Stimulated activated CD4-positive, alpha-beta T cell treated with anti-CD3 and anti-CD28 coated beads, TNF-alpha, amount 100 ng/mL, for 48 hours (primary cell): ENCODE measurements at regions not wholly inside any gene's neighbourhood (a gene's known extent, or its start where the extent isn't known, plus 50 kb on each side); places are given as distances from the start of the nearest gene placed in this dataset.

Source experiments
- DNase-seq, 3 donors: peaks; one replicate each; pipeline ENCODE4 v3.0.0-alpha.2; 2020; ENCODE audit warnings: low read depth in 3 of 3

DNA sequence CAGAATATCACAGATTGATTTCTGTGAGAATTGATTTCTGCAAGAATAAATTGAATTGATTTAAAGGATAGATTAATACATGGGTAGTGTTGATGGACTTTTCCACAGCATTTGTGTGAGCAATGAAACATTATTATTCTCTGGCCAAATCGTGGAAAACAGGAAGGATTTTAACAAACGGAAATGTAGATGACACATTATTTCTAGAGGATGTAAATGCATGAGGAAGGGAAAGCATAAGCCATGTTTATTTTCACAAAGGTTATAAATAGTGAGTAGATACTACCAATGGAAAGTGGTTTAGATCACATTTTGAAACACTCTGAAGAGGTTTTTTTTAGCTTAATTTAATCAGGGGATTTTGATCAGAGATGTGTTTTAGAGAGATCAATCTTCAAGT lies 1534.6 kb upstream of the MIR17HG start:
- DNase-seq: no peak

DNA sequence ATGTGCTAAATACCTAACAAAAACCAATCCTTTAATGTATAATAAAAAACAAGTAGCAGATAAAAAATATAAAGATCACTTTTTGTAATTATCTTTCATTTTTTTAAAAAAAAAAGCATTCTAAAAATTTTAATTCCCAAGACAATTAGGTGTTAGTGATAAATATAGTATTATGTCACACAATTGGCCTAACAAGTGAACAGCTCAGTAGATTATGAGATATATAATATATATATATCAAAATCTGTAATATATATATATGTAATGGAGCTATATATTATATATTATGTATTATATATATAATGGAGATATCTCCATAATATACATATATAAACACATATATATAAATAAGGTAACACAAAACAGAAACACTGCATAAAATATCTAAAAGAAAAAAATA lies 1531.1 kb upstream of the MIR17HG start:
- DNase-seq: no peak

DNA sequence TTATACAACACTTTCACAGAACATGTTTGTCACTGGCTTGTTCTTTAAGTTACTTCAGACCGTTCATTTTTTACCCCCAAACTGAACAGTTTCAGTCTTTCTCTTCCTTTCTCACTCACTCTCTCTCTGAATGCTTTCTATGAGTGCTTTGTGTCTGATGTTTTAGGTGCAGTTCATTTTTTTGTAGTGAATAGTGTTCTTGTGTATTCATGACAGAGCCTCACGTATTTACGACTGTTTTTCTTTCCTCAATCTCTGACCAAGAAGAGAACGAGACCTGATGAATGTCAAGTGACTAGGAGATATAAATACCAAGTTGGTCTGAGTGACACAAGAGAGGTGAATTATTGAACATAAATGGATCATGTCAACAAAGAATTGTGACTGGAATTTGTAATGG lies 1525.0 kb upstream of the MIR17HG start:
- DNase-seq: no peak

DNA sequence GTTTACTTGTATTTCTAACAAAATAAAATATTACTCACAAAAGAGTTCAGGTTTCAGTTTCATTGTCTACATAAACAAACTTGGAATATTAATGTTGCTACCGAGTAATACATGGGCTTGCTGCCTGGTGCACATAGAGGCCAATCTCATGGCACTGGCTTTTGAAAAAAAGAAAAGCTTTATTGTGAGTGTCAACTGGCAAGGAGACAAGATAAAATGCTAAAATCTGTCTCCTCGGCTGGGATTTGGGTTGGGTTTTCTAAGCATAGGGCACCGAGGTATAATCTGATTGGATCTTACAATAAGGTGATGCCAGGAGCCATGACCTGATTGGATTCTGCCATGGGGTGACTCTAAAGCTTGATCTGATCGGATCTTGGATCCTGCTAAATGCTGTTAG lies 1519.9 kb upstream of the MIR17HG start:
- no peak for DNase-seq

DNA sequence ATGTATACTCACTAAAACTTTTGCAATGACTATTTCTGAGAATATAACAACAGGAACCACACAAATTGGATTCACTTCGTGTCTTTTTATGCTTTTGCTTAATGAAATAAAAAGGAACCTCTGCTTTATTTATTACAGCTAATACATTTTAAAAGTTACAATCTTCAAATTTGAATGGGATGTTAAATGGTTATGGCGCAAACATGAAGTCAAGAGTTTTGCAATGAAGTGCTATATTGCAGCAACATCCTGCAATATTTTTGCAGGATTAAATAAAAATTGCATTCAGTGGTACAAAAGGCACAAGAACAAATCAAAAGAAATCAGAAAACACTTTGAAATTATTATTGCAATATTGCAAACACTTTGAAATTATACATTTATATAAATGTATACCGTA lies 1519.0 kb upstream of the MIR17HG start:
- DNase-seq: no peak

DNA sequence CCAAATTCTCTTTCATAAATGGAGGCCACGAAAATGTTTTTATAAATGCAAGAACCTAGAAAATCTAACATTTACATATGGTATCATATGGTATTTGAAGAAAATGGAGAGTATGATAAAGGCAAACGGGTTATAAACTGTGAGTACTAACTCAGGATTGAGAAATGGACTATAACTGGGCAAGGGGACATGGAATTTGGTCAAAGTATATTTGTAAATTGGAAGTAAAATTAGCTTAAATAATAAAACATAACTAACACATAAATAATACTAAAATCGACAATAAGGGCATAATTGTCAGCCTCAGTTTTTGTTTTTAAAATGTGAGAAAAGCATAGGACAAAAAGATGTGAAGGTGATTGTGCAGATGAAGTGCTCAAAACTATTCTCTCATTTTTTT lies 1516.3 kb upstream of the MIR17HG start:
- no peak for DNase-seq

DNA sequence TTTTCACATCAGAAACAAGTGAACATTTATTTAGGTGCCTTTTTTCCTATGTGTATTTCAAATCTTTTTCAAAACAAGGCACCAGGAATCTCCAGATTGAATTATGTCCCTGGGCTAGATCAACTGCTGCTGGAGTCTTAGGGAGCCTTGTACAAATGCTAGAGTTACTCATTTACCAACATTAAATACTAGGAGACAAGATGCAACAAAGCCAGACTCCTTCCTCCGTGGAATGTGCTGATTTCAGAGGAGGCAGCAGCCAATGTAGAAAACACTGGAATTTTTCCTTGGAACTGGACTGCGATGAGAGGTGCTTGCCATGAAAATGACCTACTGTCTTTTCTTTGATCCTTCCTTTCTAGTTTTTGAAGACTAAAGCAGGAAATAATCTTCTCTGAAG lies 1514.7 kb upstream of the MIR17HG start:
- no peak for DNase-seq

DNA sequence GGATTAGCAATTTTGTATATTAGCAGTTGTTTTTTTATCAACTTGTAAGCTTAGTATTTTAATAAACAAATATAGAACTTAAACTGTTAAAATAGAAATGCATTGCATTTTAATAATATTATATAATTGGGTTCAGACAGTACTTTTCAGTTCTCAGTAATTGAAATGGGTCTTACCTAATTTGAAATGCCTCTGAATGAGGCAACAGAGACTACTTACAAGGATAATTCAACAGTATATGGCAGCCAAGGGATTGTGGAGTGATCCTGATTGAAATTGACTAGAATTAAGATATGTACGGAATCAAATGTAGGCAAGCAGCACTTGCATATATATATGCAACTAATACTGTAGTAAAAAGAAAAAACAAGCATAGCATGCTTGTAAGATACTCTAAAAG lies 1503.9 kb upstream of the MIR17HG start:
- DNase-seq: no peak

DNA sequence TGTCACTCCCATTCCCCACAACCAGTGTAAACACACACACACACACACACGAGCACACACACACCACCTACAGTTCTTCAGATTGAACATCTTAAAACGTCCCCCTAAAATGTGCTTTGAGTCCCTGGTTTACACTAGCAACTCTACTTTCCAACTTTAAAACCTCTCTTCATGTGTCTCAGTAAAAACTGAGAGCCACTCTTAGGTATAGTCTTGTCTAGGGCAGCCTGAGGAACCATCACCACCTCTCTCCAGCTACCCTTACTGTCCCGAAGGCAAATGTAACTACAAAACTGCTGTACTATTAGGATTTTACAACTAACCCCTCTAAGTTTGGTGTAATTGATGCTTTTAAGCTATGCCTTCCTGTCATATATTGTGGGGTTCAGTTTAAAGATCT lies 1501.6 kb upstream of the MIR17HG start:
- no peak for DNase-seq

DNA sequence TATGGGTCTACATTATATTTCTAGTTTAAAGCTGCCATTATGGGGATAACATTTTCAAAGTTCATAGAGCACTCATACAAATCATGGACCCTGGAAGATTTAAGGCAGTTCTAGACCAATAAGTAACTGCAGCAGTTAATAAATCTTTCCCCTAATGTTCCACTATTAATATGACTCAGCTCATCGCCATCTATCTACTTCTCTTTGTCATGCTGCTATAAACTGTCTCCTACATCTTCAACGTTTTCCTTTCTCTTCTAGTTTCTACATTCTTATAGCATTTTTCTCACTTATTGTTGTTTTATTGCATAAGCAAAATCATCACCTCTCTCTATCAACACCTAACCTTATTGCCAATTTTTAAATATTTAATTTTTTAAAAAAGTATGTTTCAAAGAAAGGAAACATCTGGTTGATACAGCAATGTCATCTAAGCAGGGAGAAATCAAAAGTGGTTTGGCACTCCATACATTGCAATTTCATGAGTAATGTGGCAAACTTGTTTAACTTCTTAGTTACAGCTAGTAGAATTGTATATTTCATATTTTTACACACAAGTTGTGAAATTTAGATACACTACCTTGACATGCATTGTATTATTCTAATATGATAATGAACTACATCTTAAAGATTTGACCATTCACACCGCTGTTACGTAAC lies 1500.4 kb upstream of the MIR17HG start:
- DNase-seq: no peak

DNA sequence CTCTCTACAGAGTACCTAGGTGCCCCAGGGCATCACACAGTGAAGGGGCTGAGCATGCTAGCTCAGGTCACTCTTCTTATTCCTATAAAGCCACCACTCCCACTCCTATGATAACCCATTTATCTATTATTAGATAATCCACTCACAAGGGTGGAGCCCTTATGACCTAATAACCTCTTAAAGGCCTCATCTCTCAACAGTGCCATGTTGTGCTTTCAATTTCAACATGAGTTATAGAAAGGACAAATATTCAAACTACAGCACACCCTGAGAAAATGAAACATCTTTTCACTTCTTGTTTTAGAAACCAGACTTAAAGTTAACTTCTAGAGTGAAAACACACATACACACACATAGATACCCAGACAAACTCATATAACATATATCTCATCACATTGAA lies 1494.9 kb upstream of the MIR17HG start:
- DNase-seq: no peak

DNA sequence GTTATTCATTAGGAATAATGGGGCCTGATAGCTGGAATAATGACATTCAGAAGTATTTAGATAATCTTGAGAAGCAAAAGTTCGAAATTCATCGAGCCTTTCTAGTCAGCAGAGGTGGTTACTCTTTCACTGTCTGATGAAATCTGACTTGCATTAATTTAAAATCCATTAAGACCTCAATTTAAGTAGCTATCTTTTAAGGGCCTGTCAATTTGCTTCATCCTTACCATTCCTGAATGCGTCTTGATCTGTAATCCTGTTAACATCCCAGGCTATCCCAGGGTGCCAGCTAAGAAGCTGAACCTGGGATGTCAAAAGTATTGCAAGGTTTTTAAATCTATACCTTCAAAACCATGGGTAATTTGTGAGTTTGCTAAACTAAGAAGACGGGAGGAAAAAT lies 1491.0 kb upstream of the MIR17HG start:
- DNase-seq: no peak

DNA sequence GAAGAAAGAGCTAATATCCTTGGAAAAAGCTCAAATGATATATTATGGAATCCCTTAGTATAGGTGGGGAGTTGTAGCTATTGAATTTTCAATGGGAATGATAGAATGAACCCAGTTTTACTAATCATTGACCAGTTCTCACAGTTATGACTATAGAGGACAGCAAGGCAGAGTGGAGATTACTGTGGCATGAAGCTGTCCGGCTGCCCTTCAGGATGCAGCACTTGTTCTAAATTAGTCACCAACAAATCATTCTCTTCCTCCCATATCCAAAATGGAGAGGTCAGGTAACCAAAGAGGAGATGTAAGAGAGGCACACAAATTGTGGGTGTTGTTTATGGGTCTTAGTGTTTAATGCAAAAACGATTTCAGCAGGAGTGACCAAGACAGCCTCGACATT lies 1490.0 kb upstream of the MIR17HG start:
- no peak for DNase-seq

DNA sequence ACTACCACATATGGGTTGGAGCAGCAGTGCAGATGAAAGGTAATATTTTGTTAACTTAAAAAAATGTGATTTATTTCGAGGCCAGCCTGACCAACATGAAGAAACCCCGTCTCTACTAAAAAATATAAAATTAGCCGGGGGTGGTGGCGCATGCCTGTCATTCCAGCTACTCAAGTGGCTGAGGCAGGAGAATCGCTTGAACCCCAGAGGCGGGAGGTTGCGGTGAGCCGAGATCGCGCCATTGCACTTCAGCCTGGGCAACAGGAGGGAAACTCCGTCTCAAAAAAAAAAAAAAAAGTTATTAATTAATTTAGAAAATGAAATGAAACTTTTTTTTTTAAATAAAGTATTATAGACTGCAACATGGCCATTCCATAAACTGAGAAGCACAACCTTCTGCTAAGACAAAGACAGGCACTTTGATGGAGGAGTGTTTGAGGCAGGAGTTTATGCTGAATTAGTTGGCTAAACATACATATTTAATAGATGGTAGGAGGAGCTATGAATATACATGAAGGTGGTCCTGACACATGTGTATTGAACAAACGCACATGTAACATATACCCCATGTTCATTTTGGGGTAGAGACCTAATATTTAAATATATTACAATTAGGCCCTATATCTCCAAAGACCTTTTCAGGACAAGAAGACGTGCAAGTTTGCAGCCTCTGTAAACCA lies 1485.3 kb upstream of the MIR17HG start:
- DNase-seq: no peak

DNA sequence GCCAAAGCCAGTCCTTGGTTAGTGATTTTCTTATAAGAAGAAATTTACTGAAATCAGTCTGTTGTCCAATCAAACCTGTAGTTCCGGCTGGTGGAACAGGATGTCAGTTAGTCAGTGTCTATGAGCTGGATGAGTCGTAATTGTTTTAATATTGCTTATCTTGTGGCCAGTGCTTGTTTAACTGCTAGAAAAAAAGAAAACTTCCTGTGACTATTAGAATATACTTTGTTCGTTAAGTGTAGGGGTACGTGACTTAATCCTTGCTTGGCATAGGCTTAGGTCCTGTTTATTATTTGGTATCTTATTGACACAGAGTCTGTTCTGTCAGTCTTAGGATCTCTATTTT lies 1484.8 kb upstream of the MIR17HG start:
- no peak for DNase-seq

DNA sequence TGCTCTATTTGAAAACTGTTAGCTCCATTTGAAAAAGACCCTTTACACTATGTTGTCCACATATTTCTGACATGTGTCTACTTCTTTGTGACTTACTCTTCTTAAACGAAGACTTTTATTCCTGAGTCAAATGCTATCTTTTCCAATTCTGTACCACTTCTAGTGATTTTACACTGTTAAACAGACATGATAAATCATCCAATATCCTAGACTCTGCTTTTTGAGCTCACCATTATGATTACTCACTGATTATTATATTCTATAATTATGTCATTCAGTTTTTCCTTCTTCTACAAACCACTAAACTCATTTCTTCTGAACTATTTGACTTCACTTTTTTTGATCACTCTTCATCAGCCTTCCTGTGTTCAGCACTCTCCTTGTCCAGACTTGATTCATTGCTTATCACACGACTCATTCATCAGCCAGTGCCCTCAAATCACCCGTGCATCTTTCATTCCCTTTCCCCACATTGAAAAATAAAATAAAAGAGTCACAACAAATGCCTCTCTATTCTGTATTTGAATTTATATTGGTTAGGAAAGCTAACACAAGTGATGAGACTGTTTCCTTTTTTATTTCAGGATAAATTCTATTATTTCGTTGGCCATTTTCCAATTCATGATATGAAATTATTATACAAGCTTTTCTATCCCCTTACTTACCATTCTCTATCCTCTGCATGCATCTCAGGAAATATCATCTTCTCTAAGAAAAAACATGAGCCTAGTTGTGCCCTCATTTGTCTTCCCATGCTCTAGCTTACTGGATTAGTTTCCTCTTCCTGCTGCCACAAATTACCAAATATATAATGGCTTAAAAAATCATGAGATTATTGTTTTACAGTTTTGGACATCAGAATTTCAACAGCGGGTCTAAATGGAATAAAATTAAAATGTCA lies 1482.1 kb upstream of the MIR17HG start:
- no peak for DNase-seq

DNA sequence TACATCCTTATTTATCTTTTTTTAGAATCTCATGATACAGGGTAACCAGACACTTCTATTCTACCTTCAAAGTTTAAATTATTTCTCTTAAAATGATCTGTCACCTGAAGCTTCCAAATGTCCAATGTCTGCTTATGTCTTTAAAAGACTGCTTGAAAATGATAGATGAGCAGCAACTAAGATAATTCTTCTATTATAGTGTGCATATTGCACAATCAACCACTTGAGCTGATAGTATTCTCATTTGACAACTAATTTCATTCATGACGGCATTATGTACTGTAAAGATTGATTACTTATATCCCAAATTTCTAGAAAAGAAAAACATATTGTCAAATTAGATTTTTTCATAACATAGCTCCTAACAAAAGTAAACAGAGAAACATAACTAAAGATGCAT lies 1478.2 kb upstream of the MIR17HG start:
- no peak for DNase-seq

DNA sequence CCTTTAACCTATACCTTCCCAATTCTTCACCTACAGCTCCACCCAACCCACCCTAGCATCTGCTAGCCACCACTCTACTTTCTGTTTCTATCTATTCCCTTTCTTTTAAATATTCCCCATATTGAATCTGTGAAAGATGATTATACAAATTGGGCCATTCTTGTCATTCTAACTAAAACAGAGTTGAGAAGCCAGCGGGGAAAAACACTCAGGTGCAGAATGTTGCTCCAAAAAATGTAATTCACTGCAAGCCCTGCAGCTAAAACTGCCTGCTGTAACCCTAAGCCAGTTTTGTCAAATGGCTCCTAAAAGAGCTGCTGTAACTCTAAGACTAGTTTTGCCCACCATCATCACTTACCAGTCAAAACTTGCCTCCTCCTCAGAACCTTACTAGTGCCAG lies 1468.6 kb upstream of the MIR17HG start:
- no peak for DNase-seq

DNA sequence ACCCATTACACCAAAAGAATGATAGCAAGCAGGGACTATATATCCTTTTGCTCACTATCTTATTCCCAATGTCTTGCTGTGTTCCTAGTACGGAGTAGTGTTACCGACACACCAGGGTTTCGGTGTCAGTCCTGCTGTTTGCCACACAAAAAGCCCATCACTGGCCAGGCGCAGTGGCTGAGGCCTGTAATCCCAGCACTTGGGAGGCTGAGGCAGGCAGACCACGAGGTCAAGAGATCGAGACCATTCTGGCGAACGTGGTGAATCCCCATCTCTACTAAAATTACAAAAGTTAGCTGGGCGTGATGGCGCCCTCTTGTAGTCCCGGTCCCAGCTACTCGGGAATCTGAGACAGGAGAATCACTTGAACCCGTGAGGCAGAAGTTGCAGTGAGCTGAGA lies 1467.3 kb upstream of the MIR17HG start:
- DNase-seq: no peak

DNA sequence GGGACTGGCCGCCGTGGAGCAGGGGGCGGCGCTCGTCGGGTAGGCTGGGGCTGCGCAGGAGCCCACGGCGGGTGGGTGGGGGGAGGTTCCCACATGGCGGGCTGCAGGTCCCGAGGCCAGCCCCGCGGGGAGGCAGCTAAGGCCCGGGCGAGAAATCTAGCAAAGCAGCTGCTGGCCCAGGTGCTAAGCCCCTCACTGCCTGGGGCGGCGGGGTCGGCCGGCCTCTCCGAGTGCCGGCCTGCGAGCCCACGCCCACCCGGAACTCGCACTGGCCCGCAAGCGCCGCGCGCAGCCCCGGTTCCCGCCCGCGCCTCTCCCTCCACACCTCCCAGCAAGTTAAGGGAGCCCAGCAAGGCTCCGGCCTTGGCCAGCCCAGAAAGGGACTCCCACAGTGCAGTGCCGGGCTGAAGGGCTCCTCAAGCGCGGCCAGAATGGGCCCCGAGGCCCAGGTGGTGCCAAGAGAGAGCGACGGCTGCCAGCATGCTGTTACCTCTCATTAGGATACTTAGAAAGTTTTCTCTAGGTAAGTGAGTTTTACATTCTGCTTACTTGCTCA lies 1463.5 kb upstream of the MIR17HG start:
- no peak for DNase-seq

DNA sequence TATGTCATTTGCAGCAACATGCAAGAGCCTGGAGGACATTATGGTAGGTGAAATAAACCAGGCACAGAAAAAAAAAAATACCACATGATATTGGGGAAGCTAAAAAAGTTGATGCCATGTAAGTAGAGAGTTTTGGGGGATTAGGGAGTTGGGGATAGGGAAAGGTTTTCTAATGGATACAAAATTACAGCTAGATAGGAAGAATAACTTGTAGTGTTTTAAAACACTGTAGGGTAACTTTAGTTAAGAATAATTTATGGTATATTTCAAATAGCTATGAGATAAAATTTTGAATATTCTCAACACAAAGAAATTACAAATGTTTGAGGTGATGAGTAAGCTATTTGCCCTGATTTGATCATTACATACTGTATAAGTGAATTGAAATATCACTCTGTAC lies 1456.7 kb upstream of the MIR17HG start:
- DNase-seq: no peak

DNA sequence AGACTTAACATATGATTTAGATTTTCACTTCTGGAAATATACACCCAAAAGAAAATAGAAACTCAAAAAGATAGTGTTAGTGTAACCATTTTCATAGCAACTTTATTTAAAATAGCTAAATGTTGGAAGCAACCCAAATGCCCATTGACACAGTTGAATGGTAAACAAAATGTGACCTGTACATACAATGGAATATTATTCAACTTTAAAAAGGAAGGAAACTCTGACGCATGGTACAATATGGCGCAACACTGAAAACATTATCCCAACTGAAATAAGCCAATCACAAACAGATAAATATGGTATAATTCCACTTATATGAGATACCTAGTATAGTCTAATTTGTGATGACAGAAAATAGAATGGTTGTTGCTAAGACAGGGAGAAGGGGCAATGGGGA lies 1456.1 kb upstream of the MIR17HG start:
- no peak for DNase-seq

DNA sequence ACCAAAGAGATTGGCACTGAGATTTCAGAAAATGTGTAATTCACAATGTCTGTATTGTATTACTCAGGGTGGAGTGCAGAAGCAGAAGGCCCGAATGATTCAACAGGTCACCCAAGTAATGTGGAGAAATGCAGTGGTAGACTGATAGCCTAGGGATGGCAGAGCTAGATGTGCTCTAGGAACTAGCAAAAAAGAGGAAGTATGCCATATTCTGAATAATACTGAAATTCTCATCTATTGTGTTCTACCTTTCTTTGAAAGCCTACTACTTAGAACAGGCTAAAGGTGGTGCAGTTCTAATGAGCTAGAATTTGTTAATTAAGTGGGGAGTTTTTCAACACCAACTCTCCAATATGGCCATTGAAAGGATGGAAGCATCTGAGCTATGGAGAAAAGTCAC lies 1449.8 kb upstream of the MIR17HG start:
- no peak for DNase-seq
